GM13977 (cell line): ENCODE measurements at regions not wholly inside any gene's neighbourhood (a gene's known extent, or its start where the extent isn't known, plus 50 kb on each side); places are given as distances from the start of the nearest gene placed in this dataset.

ENCODE experiments used
- DNase-seq: peaks from one replicate; pipeline ENCODE4 v3.0.0; 2012; ENCODE audit warnings: low spot score
- in situ Hi-C: fragments of 300-500 bp; cut with MboI; formaldehyde crosslinking; loops from one replicate; pipeline ENCODE4 v1.12.0; 2022; ENCODE audit warnings: low sequenced_read_pairs, low pct_unique_long_range_greater_than_20kb, mixed read lengths, inconsistent platforms; ENCODE audit not compliant: unreplicated experiment
- TF ChIP-seq, protein P1 (sequence below): IDR thresholded peaks from 2 replicates; pipeline ENCODE4 v1.5.1; 2012; ENCODE audit warnings: mild to moderate bottlenecking, control low read depth; ENCODE audit not compliant: insufficient read depth; ENCODE audit errors: extremely low read depth, missing control alignments

DNA sequence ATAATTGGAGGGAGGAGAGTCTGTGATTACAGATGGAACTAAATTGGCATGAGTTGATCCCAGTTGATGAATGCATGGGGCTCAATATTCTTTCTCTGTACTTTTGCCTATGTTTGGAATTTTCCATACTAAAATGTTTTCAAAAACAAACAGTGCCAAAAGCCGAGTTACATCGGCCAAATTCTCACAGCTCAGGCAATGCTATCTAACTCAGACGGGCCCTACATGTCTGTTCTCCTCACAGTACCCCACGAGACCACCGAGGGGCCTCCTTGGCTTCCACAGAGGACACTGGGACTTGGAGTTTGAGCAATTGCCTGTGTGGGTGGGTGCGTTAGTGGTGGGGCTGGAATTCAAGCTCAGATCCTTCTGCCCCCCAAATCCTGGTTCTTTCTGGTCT lies 413.2 kb downstream of the CDH26 start:
- TF ChIP-seq, protein P1, sequence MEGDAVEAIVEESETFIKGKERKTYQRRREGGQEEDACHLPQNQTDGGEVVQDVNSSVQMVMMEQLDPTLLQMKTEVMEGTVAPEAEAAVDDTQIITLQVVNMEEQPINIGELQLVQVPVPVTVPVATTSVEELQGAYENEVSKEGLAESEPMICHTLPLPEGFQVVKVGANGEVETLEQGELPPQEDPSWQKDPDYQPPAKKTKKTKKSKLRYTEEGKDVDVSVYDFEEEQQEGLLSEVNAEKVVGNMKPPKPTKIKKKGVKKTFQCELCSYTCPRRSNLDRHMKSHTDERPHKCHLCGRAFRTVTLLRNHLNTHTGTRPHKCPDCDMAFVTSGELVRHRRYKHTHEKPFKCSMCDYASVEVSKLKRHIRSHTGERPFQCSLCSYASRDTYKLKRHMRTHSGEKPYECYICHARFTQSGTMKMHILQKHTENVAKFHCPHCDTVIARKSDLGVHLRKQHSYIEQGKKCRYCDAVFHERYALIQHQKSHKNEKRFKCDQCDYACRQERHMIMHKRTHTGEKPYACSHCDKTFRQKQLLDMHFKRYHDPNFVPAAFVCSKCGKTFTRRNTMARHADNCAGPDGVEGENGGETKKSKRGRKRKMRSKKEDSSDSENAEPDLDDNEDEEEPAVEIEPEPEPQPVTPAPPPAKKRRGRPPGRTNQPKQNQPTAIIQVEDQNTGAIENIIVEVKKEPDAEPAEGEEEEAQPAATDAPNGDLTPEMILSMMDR, result no peak
- no peak for DNase-seq
- in situ Hi-C loops, result no loop called here

DNA sequence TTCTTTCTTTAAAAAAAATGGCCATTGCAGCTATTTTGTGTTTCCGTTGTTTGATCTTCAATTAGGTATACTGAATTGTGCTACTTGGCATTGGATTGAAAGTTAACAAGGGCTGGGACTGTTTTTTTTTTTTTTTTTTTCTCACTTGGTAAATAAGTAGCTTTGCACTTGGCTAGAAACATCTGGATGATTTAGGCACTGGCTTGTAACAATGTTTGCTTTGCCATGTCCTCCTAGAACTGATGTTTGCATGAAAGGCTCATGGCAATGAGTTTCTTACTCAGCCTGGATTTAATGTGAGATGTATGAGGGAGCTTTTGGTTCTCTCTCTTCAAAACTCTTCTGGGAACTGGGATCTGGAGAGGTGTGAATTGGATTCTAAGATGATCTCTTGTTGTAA lies 414.1 kb downstream of the CDH26 start:
- in situ Hi-C loops, result no loop called here
- no peak for DNase-seq
- TF ChIP-seq, protein P1, result no peak

DNA sequence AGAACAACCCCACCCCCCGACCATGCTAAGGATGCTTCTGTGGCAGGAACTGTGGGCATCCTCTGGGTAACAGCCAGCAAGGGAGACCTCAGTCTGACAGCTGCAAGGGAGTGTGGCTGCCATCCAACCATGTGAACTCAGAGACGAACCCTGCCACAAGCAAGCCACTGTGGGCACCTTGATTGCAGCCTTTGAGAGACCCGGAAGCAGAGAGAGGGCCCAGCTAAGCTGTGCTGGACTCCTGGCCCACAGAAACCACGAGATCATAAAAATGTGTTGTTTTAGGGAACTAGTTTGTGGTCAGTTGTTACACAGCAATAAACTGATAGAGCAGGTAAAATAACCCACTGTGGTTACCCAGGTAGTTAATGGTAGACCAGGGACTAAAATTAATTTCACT lies 414.6 kb downstream of the CDH26 start:
- TF ChIP-seq, protein P1, result no peak
- in situ Hi-C loops, result no loop called here
- no peak for DNase-seq

DNA sequence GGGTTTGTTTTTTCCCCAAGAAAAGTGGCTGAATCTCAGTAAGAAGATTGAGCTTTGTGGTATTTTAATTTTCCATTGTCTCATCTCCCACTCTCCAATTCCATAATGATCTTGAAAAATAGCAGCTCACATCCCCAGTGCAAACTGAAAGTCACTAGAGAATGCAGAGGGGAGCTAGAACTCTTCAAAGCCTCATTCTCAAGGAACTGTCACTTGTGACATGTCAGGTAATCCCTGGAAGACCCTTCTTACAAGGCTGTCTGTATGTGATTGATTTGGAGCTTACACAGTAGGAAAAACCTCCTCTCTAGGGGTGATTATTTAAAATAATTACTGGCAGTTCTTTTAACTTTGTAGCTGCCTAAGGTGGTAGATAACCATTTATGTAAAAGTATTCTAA lies 420.4 kb downstream of the CDH26 start:
- TF ChIP-seq, protein P1, result no peak
- no peak for DNase-seq
- in situ Hi-C loops, result no loop called here

DNA sequence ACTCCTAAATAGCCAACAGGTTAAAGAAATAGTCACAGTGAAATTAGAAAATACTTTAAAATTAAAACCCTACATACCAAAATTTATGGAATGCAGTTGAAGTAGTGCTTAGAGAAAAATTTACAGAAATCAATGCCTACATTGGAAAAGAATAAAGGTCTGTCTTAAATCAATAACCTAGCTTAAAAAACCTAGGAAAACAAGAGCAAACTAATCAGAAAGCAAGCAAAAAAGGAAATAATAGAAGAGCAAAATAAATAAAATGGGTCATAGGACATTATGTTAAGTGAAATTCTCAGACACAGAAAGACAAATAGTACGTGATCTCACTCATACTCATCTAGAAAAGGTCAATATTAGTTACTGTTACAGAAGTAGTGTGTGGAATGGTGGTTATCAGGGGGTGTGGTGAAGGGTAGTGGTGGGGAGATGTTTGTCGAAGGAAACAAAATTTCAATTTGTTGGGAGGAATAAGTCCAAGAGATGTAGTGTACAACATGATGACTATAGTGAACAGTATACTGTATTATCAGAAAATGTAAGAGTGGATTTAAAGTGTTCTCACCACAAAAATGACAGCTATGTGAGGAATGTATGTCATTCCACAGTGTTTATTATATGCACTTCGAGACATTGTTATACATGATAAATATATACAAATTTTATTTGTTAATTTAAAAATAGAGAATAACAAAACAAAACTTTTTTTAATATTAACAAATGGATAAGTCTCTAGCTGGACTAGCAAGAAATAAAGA lies 423.6 kb downstream of the CDH26 start:
- in situ Hi-C loops, result no loop called here
- DNase-seq, result no peak
- TF ChIP-seq, protein P1, result no peak

DNA sequence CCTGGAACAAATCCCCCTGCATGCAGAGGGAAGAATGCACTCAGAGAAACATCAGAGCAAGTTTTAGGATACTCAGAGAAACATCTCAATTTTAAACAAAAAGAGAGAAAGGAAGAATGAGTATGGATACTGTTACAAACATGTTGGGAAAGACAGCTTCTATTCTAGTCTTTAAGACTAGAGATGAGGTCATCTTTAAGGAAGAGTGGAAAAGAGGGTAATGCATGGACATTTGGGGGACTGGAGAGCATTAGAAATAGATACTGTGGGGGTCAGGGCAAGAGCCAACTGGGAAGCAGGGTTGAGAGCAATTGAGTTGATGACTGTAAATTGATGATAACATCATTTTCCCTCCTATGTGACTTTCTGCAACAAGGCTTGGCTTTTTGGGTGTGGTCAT lies 431.2 kb downstream of the CDH26 start:
- in situ Hi-C loops, result no loop called here
- TF ChIP-seq, protein P1, result no peak
- no peak for DNase-seq

DNA sequence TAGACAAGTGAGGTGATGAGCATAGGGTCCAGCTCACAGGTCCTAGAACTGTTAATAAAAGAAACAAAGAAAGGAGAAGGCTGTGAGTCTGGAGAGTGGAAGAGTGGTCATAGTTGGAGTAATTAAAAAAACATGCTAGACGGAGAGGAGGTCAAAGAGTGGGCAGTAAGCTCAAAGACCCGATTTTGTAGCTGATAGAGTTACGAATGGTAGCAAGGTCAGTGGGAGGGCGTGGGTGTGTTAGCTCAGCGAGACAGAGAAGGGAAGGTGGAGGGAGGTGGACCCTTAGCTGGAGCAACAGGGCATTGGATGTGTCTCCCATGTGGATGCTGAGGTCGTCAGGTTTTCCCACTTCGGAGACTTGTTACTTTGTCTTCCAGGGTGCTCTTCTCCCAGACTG lies 431.7 kb downstream of the CDH26 start:
- in situ Hi-C loops, result no loop called here
- TF ChIP-seq, protein P1, result no peak

More for the DNA sequence above, 431.7 kb downstream of the CDH26 start:
- DNase-seq, result no peak
